T1000 (cell line): ENCODE measurements at regions not wholly inside any gene's neighbourhood (a gene's known extent, or its start where the extent isn't known, plus 50 kb on each side); places are given as distances from the start of the nearest gene placed in this dataset.

Experiments used
- DNase-seq: peaks from one replicate; lab custom pipeline; 2025; ENCODE audit warnings: mixed read lengths; lab: John Stamatoyannopoulos, UW

DNA sequence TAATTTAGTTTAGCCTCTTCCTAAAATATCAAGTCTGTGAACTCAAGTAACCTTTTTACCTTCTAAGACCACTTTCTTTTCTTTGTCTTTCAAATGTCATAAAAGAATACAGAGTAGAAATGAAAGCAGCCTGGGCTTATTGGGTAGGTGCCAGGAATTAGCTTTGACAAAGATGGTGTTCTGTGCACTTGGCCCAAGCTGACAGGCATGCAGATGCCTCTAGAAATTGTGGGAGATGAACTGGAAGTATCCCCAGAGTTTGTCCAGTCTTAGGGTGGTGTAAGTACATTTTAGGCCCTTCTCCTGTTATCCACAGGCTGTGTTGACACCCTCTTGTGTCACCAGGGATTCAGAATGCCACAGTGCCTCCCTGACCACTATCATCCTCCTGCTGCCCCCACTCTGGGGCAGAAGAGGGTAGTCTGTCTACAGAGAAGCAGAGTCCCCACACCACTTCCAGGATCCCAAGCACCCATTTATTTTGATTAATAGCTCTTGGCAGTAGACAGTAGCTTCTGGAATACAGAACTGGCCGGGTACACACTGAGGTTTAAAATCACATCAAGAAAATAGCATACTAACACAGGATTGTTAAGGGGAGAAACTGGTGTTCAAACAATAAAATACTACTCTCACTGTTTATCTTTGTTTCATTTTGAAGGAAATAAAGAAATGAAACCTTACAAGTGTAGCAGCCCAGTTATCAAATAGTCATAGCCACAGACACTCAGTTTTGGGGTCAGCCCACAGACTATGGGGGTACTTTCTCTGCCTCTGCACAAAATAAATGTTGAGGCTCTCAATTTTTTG is 343.2 kb downstream of the KCNRG start:
- no peak for DNase-seq

DNA sequence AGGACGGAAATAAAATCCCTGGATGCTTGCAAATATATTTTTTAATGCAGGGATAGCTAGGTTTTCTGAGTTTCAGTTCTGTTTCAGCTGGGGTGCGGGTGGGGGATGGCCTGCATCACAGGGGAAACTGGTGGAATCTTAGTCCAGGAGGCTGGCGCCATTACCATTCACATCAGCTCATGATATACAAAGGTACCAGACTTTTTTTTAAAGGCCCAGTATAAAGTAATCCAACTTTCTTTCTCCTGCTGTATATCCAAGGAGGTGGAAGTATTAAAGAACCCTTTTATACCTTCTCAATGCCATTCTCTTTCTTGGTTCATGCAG is 343.8 kb downstream of the KCNRG start:
- DNase-seq = no peak

DNA sequence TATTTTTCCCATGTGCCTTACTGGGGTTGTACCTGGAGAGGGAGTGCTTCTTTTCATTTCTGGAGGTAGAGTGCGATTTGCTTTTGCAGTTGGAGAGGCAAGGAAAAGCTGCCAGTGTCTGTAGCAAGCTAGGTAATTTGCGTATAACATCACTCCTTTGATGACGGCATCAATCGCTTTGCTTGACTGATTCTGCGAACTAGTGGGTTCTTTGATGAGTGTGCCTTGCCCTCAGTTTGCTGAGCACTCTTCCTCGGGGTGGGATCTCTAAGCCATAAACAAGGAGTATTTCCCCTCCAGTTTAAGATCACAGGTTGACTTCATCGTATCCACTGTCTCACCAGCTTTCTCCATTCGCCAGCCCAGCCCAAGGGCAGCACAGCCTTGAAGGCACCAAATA is 344.5 kb downstream of the KCNRG start:
- DNase-seq = no peak

DNA sequence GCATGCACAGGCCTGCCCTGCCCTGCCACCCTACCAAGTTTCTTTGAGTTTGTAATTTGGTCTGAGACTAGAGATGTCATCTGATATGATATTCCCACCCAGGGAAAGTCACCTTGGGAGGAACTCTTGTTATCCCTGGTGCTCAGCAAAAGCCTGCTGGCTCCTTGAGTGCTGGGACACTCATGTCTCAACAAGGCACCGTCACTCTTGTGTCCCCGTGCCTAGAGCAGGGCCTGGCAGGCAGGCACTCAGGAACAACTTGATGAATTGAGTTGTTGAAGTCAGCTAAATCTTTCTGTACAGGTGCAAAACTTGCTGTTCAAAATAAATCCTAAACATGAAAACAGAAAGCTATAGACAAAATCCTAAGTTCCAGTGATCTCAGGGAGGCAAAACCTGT is 345.4 kb downstream of the KCNRG start:
- no peak for DNase-seq

DNA sequence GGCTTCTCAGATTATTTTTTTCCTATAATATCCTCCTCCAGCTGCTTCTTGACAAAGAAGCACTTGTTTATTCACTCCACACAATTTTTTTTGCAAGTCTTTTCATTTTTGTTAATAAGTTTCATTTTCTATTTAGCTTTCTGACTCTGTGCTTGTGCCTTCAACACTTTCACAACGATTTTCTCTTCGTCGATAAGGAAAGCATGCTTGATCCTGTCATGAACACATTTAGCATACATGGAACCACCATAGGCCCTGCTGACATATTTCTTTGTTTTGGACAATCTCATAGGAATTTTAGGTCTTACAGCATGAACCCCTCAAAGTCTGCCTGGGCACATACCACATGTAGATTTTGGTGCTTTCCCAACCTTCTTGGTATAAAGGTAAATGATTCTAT is 346.0 kb downstream of the KCNRG start:
- DNase-seq = no peak

DNA sequence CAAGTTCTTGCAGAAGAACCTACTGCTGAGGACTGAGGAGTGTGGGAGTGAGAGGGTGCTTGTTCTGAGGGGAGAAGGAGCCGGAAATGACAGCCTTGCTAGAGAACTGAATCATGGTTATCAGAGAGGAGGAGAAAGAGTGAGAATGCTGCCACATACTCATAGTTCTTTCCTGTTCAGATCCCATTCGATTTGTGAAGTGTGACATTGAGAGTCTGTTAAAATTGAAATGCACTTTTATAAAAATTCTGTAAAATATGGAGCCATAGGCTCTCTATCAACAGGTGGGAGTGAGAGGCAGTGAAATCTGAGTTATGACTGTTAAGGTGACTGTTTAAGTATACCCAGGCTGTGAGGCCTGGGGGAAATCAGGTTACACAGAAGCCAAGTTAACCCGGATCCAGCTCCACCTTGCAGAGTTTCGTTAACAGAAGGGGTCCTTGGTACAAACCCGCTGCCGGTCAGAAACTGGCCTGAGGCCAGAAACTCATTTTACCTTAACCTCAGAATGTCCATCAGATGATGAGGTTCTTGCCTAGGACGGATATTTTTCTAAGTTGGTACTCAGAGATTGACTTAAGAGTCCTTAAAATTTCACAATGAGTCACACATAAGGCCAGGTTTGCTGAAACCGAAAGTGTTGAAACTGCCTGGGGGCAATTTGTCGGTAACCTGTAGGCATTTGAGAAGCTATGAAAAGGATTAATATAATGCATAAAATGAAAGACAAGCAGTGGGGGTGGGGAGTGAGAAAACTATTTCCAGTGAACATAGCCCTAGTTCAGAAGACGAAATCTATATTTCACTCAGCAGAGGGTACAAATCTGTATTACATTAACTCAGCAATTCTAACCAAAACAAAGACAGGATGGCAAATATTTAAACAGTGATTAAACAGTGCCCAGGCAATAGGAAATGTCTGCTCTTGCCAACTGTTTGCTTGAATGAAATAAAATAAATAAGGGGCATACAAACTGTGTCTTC is 350.5 kb downstream of the KCNRG start:
- DNase-seq = no peak

DNA sequence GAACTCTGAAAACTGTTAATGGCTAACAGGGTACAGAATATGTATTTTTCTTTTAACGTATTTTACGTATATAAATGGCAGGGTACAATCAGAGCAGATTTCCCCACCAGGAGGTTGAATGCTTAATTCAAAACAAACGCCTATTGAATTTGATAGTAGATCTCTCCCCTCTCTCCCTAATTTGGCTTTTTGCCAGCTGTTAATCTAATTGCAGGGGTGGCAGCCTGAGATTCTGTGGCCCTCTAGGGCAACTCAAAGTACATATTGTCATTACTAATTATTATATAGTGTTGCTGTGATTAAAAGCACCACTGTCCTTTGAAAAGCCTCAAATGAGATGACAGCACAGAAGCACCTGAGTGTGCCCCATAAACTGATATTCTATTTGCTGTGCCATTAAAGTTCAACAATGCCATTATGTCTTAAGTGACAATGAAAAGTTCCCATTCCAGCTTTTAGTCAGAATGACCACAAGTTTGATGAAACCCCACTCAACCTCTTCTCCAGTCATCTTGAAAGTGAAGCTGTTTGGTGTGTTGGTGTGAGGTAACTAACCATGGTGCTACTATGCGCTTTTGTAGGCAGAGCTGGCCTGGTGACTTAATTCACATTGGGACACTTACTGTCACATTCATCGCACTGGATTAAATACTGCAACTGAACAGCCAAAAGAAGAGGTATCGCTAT is 351.4 kb downstream of the KCNRG start:
- DNase-seq = no peak

DNA sequence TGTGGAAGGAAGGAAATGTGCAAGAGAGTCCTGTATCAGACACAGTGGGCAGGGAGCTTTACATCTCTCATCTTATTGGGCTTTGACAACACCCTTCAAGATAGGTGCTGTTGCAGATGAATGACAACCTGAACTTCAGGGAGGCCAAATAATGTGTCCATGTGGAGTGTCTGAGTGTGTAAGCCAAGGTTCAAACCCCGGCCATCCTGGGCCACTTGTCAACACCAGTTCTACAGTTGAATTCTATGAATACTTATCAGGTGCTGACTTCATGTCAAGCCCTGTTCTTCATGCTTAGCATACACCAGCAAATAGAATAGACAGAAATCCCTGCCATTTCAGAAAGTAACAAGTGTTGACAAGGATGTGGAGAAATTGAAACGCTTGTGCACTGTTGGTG is 354.4 kb downstream of the KCNRG start:
- DNase-seq = no peak

DNA sequence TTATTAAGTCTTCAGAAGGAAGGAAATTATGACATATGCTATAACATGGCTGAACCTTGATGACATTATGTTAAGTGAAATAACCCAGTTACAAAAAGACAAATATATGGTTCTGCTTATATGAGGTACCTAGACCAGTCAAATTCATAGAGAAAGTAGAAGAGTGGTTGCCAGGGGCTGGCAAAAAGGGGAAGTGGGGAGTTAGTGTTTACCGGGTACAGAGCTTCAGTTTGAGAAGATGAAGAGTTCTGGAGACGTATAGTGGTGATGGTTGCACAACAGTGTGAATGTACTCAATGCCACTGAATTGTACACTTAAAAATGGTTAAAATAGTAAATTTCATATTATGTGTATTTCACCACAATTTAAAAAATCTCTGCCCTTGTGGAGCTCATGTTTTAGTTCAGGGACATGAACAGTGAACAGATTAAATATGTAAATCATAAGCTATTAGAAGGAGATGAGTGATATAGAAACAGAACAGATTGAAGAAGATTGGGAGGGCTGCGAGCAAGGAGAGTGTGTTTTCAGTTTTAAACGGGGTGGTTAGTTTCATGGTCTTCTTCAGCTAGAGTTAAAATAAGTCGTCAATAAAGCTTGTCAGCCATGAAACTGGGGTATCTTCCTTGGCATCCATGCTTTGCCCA is 355.2 kb downstream of the KCNRG start:
- DNase-seq = no peak

DNA sequence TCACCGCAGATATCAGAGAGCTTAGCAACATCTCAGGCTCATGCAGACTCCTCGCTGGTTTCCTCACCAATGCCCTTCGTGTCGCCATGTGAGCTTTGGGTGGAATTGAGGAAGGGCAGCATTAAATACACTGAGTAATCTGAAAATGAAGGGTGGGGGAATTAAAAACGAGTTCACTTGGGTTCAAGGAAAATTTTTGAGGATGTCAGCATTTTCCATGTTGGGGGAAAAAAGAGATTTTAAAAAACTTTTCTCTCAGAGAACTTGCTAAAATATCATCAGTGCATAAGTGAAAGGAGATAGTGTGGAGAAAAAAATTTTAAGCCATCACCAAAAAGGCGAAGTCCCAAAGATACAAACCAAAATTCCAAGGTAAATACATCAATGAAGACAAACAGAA is 359.3 kb downstream of the KCNRG start:
- no peak for DNase-seq

DNA sequence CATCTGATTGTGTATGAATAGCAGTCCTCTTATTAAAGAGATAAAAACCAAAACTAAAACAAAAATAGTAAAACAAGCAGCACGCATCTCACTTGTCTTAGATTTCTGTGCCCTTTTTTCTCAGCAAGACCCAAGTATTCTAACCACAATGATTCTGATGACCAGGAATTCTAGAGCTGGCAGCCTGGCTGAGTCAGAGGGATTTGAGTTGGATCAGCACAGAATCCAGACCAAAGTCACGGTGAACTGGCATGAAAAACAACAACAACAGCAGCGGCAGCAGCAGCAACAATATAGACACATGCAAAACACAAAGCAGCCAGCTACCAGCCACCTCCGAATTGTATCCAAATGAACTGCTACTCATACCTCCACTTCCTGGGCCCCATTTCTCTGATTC is 360.5 kb downstream of the KCNRG start:
- no peak for DNase-seq

DNA sequence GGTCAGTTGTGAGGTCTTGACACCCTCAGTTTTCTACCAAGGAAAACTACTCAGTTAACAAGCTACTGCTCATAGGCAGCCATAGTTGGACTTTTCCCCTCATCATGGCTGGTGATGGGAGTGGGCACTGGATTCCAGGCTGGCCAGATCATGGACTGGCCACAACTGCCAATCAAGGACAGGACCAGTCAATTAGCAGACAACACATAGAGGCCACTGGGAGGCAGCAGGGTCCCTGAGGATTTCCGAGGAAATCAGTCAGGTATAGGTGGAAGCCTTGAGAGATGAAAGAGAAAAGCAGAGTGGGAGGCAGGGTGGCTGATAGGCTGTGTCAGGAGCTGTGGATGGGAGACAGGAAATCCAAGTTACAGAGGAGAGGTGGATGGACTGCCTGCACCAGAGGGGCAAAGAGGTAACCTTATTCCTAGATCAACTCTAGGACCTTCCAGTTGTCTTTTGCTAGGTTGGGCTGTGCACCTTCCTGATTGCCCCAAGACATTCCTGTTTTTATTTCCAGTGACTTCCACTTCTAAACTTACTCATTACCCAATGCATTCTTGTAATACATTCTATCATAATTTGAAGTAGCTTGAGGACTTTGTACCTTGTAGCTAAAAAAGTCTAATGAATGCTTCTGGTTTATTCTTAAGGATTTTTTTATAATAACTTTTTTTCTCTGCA is 361.8 kb downstream of the KCNRG start:
- no peak for DNase-seq

DNA sequence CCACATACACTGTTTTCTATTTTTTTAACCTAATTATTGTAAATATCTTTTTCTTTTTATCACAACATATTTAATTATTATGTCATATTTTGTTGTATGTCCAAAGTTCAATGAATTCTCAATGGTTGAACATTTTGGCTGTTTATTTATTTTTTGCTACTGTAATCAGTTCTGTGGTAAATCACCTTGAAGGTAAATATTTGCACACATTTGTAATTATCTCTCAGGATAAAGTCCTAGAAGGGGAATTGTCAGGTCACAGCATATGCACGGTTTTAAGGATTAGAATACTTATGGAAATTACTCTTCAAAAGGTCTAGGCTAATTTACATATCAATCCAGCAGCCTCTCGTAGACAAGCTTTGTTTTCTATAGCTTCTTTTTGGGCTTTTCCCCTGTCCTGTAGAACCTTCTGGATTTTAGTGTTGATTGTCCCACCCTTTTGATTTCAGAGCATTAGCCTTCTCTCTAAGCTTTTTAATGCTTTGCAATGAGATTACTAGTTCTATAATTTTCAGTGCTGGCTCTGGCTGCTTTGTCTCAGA is 362.6 kb downstream of the KCNRG start:
- no peak for DNase-seq

DNA sequence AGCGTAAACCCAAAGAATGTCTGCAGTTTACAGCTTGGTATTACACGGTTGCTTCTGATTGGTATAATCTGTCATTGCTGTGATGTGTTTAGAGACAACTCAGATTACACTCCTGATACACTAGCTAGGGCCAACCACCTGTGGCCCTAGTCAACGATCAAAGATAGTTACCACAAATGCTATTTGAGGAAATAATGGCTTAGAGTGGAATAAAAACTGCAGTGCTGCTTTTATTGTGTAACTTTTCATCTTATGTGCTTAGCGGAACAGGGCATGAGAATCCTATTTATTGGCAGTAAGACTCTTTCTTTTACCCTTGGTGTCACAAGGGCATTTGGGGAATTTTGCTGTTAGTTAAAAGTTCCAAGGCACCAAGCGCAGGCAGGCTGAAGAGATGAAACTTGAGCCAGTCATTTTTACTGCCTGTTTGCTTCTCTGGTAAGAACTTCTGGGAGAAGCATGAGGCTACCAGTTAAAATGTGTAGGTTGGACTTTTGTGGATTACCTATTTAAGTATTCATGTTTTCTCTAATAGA is 363.3 kb downstream of the KCNRG start:
- no peak for DNase-seq

DNA sequence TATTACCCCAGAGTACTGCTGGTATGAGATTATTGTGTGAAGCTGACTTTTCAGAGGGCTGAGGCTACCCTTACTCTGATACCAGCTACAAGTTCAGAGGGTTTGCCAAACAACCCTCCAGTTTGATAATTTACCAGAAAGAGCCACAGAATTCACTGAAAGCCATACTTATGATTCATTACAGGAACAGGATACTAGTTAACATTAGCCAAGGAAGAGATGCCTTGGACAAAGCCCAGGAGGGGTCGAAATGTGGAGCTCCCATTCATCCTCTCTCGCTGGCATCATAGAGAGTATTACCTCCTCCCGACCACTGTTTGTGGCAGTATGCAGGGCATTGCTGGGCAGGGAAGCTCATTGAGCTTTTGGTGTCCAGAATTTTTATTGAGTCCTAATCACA is 364.3 kb downstream of the KCNRG start:
- DNase-seq = no peak

DNA sequence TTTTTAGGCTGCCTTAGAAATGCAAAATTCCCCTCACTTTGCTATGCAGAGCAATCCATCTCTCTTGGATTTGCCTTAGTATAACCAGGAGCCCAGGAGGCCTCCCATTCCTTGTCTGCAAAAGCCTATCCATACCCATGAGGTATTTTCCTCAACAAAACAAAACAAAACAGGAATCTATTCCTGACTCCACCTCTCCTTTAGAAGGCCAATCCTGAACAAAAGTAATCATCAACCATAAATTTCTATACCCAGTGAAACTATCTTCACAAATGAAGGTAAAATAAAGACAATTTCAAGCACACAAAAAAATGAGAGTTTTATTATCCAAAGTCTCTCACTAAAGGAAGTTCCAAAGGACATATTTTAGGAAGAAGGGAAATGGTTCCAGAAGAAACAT is 365.7 kb downstream of the KCNRG start:
- no peak for DNase-seq

DNA sequence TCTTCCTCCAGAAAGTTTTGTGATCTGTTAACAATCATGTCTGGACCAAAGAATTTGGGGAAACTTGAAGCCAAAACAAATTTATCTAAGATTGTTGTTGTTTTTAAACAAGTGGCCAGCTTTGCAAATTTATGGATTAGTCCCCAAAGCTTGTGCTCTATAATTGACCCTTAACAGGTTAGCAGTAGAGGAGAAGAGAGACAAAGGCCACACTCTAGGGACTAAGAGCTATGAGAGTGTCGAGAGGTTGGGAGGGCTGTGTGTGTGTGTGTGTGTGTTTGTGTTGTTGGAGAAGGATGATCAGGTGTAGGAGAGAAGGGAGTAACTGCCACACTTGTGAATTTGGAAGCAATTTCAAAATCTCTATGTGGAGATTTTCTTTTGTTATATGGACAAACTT is 367.3 kb downstream of the KCNRG start:
- no peak for DNase-seq

DNA sequence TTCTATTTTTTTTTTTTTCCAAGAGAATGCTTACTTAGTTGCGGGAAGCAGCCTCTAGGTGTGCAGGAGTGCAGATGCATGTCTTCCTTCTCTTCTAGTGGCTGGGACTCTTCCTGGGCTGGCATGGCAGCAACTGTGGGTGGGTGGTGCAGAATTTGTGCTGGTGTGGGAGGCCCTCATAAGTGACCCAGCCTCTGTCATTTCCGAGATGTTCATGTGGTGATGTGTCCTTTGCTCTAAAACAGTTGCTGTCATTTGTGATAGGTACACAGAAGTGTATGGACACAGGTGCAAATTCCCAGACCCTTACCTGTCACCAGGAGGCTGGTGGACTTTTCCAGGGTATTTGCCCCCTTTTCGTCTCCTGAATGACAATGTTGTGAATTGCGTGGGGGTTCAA is 367.7 kb downstream of the KCNRG start:
- DNase-seq = no peak

DNA sequence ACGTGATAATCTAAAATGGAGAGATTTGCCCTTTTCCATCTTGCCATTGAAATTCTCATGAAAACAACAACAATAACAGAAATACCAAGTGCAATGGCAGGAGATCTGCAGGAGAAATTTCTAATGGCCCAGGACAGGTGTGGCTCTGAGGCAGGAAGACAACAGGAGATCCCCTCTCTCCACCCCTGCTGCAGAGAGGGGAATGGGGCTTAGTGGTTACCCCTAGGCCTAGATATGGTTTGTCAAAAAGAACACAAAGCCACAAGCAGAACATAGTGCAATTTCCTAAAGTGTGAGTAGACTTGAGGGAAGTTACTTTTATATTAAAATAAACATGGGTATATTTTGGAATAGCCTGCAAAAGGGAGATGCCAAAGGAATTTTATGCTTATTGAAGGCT is 369.5 kb downstream of the KCNRG start:
- no peak for DNase-seq

DNA sequence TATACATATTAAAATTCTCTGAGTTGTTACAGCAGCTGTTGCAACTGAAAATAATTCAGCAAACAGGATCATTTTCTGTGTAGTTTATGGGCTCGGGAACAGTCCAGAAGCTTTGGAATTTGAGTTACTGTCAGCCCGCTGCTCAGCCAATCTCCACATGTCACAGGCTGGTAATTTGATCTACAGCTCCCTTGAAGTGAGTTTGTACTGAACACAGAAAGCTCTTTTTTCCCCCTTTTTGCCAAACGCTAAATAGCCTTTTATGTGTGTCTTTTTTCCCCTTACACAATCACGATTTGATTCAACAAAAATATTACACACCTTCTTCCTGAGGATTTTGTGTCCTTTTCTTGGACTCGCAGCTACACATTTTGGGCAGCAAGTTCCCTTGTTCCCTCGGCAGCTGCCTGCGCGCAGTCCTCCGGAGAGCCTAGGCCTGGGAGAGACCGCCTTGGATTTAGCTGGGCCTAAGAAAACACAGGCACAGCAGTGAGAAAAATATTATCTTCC is 371.4 kb downstream of the KCNRG start:
- DNase-seq = no peak

DNA sequence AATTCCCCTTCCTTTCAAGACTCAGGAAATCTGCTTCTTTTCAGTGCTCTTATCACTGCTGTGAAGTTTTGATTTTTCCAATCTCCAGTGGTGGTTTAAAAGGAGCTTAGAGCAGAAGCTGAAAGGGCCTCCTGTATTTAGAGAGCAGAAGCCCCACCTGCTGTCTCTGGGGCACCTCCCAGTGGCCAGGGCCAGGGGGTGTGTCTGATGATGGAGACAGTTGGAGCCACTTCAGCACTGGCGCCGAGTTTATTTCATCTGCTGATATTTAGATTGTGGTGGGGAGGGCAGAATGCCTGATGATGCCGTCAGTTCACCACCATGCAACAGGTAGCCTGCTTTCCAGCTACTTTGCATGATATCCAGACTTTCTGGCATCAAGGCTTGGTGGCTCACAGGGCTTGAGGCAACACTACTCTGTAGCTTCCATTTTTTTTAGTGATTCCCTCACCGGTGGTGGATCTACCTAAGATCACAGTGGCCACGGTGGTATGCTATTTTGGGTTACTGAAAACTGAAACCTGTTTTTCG is 371.9 kb downstream of the KCNRG start:
- DNase-seq = no peak
